Activated CD8-positive, alpha-beta T cell treated with anti-CD3 and anti-CD28 coated beads for 36 hours (primary cell): ENCODE measurements at regions not wholly inside any gene's neighbourhood (a gene's known extent, or its start where the extent isn't known, plus 50 kb on each side); places are given as distances from the start of the nearest gene placed in this dataset. TPM values are rescaled to one million over a fixed set of nuclear protein-coding genes. Genes with fewer than 3 reads are reported as not detected.

ENCODE experiments used
- microRNA-seq: library from miRNA; unstranded; fragments of <30 nt; microRNA quantifications from one replicate; pipeline ENCODE4 v1.2.0, GENCODE V29; 2022; ENCODE audit warnings: borderline microRNAs expressed, borderline replicate concordance

Small RNAs in the stretch of these regions (microRNA-seq; reads per million reads assigned to microRNA genes)
- gene MIR6082, result not detected
